Liver (tissue), 3 donors: ENCODE measurements at regions not wholly inside any gene's neighbourhood (a gene's known extent, or its start where the extent isn't known, plus 50 kb on each side); places are given as distances from the start of the nearest gene placed in this dataset.

Source experiments
- CTCF ChIP-seq: fragments of 150-350 bp; IDR thresholded peaks from 2 replicates; pipeline ENCODE4 v1.5.1; 2017; ENCODE audit warnings: improper control_type of control experiment, low read depth, low read length; ENCODE audit not compliant: missing input control
- EGR1 ChIP-seq, 2 donors: IDR thresholded peaks; 2 replicates each; pipeline ENCODE4 v1.6.1; 2016 to 2018; ENCODE audit warnings: antibody characterized with exemption in 2 of 2, low read depth in 2 of 2
- GABPA ChIP-seq, 2 donors: IDR thresholded peaks in 1 of 2; conservative IDR thresholded peaks in 1 of 2; 2 replicates each; pipeline ENCODE4 v1.6.1; 2016; ENCODE audit warnings: antibody characterized with exemption in 2 of 2, mild to moderate bottlenecking in 1 of 2, moderate library complexity in 1 of 2
- HNF4A ChIP-seq, 2 donors: conservative IDR thresholded peaks; 2 replicates each; pipeline ENCODE4 v1.6.1; 2016; ENCODE audit warnings: antibody characterized with exemption in 2 of 2, mild to moderate bottlenecking in 2 of 2
- JUND ChIP-seq, 2 donors: IDR thresholded peaks; 2 replicates each; pipeline ENCODE4 v1.6.1; 2016; ENCODE audit warnings: antibody characterized with exemption in 2 of 2
- MAX ChIP-seq: IDR thresholded peaks from 2 replicates; pipeline ENCODE4 v1.6.1; 2016; ENCODE audit warnings: antibody characterized with exemption
- RAD21 ChIP-seq, 2 donors: IDR thresholded peaks; 2 replicates each; pipeline ENCODE4 v1.6.1; 2016; ENCODE audit warnings: antibody characterized with exemption in 2 of 2, mild to moderate bottlenecking in 2 of 2
- REST ChIP-seq: IDR thresholded peaks from 2 replicates; pipeline ENCODE4 v1.6.1; 2016; ENCODE audit warnings: antibody characterized with exemption, mild to moderate bottlenecking
- TAF1 ChIP-seq: conservative IDR thresholded peaks from 2 replicates; pipeline ENCODE4 v1.6.1; 2016; ENCODE audit warnings: antibody characterized with exemption, mild to moderate bottlenecking
- YY1 ChIP-seq: IDR thresholded peaks from 2 replicates; pipeline ENCODE4 v1.6.1; 2016; ENCODE audit warnings: antibody characterized with exemption, mild to moderate bottlenecking
- TF ChIP-seq, protein P1 (sequence below): IDR thresholded peaks from 2 replicates; pipeline ENCODE4 v1.6.1; 2016; ENCODE audit warnings: antibody characterized with exemption
- donor health status: healthy.
- donor health status: healthy.

- TF ChIP-seq RAD21 (IDR thresholded peaks at IDR 0.05) (no peak), CTCF (no peak), JUND (IDR thresholded peaks at IDR 0.05) (no peak), REST (no peak), YY1 (no peak), TAF1 (no peak), GABPA (IDR thresholded peaks at IDR 0.05 in 1 of 2, conservative IDR thresholded peaks at IDR 0.05 in 1 of 2) (no peak), MAX (no peak), HNF4A (conservative IDR thresholded peaks at IDR 0.05) (no peak), EGR1 (IDR thresholded peaks at IDR 0.05; ENCODE audit: low read depth in 2 of 2) (no peak)
- TF ChIP-seq, protein P1, sequence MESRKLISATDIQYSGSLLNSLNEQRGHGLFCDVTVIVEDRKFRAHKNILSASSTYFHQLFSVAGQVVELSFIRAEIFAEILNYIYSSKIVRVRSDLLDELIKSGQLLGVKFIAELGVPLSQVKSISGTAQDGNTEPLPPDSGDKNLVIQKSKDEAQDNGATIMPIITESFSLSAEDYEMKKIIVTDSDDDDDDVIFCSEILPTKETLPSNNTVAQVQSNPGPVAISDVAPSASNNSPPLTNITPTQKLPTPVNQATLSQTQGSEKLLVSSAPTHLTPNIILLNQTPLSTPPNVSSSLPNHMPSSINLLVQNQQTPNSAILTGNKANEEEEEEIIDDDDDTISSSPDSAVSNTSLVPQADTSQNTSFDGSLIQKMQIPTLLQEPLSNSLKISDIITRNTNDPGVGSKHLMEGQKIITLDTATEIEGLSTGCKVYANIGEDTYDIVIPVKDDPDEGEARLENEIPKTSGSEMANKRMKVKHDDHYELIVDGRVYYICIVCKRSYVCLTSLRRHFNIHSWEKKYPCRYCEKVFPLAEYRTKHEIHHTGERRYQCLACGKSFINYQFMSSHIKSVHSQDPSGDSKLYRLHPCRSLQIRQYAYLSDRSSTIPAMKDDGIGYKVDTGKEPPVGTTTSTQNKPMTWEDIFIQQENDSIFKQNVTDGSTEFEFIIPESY: no peak
These were observed 887.2 kb upstream of the TYRP1 start for GRCh38 chr9:11805969-11806368.
